NCI-H2227 treated with DMSO at 0.1 percent for 48 hours (cell line): ENCODE measurements at regions not wholly inside any gene's neighbourhood (a gene's known extent, or its start where the extent isn't known, plus 50 kb on each side); places are given as distances from the start of the nearest gene placed in this dataset.
"Not testable (repeated sequence)": the region's sequence is repeated elsewhere in the genome, so short reads cannot be mapped to it uniquely, and the experiment has no call there.

Source experiments
- DNase-seq: peaks from one replicate; lab custom pipeline; 2025; lab: John Stamatoyannopoulos, UW

GRCh38 chr11:134727636-134728035 lies 315.6 kb upstream of the B3GAT1 start:
- no peak for DNase-seq

GRCh38 chr11:134727204-134727603 lies 315.2 kb upstream of the B3GAT1 start:
- no peak for DNase-seq

- no peak for DNase-seq
Measured at GRCh38 chr11:134725716-134726639, 313.9 kb upstream of the B3GAT1 start.

GRCh38 chr11:134725211-134725610 lies 313.2 kb upstream of the B3GAT1 start:
- DNase-seq = no peak

GRCh38 chr11:134724779-134725140 lies 312.7 kb upstream of the B3GAT1 start:
- DNase-seq = no peak

- DNase-seq = no peak
Measured at GRCh38 chr11:134724106-134724778, 312.2 kb upstream of the B3GAT1 start.

DNA sequence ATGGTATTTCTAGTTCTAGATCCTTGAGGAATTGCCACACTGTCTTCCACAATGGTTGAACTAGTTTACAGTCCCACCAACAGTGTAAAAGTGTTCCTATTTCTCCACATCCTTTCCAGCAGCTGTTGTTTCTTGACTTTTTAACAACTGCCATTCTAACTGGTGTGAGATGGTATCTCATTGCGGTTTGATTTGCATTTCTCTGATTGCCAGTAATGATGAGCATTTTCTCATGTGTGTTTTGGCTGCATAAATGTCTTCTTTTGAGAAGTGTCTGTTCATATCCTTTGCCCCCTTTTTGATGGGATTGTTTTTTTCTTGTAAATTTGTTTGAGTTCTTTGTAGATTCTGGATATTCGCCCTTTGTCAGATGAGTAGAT lies 308.6 kb upstream of the B3GAT1 start:
- not testable (repeated sequence) for DNase-seq

- DNase-seq = not testable (repeated sequence)
Measured at GRCh38 chr11:134719940-134720690, 308.1 kb upstream of the B3GAT1 start.

DNA sequence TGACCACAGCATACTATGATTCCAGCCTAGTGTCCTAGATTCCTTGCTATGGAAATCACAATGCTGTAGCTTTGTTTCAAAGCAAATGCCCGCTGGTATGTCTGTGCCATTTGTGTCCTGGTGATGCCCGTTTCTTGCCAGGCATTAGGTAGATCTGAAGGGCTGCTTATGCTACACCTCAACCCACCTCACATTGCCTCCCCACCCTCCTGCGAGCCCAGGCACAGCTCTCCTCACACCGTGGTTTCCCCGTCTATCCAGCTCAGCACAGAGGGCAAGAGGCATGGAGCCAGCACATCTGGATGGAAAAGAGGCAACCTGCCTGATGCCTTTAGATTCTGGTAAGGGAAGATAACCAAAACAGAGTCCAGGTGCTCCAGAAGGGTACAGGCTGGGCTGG lies 307.4 kb upstream of the B3GAT1 start:
- DNase-seq = no peak

GRCh38 chr11:134716582-134716981 lies 304.5 kb upstream of the B3GAT1 start:
- no peak for DNase-seq

GRCh38 chr11:134714021-134714656 lies 302.1 kb upstream of the B3GAT1 start:
- DNase-seq = no peak

GRCh38 chr11:134712228-134713145 lies 300.4 kb upstream of the B3GAT1 start:
- DNase-seq = no peak

DNA sequence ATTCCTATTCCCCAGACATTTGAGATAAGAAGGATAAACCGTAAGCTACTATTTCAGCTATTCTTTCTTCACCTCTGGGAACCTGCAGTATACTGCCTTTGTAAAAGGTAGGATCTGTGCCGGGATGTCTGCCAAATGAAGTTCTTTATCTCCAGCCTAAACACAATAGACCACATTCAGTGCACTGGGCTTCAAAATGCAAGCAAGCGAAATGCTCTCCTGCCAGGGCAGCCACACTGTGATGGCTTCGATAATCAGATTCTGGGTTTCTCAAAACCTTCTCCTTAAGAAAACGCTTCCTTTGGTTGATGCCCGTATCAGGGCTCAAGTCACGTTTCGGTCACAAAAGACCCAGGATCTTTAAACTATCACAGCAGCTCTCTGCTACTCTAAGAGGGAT lies 299.5 kb upstream of the B3GAT1 start:
- DNase-seq = no peak

- no peak for DNase-seq
Measured at GRCh38 chr11:134710861-134711407, 298.9 kb upstream of the B3GAT1 start.

DNA sequence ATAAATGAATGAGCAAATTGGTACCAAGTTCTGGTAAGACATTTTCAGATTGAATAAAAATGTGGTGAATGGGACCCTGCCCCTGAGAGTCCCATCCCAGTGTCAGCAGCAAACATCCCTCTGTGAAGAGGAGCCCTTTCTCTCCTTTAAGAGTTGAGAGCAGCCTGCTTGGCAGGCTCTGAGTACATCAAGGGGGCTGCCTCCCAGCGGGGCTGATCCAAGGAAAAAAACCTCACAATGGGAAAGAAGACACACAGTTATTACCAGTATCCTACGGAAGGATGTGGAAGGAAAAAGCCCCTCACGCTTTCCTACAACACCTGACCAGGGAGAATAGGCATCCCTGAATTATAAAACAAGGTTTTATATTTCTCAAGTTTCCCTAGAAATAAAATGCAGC lies 293.8 kb upstream of the B3GAT1 start:
- DNase-seq = no peak

- no peak for DNase-seq
Measured at GRCh38 chr11:134702827-134703226, 290.8 kb upstream of the B3GAT1 start.

DNA sequence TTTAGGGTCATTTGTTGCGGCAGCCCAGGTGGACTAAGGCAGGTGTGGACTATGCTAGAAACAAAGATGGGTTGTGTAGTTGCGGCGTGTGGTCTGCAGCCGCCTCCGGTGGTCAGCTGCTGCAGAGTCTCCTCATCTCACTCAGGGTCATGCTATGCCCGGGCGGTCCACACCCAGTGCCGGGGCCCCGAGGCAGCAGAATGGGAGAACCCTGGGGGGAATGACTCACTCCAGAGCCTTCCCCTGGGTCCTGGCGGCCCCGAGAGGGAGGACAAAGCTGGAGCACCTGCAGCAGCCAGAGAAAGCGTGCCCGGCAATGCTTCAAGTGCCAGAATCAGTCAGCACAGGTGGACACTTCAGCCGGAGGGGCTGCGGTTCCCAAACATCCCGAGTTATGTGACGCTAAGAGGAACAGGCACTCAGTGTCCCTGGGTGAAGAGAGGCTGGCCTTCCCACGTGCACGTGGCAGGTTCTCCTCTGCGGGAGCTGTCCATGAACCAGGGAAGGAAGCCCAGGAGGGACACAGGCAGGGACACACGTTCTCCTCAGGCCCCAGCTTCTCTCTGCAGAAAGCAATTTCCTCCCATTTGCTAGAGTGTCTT lies 289.6 kb upstream of the B3GAT1 start:
- DNase-seq = no peak

DNA sequence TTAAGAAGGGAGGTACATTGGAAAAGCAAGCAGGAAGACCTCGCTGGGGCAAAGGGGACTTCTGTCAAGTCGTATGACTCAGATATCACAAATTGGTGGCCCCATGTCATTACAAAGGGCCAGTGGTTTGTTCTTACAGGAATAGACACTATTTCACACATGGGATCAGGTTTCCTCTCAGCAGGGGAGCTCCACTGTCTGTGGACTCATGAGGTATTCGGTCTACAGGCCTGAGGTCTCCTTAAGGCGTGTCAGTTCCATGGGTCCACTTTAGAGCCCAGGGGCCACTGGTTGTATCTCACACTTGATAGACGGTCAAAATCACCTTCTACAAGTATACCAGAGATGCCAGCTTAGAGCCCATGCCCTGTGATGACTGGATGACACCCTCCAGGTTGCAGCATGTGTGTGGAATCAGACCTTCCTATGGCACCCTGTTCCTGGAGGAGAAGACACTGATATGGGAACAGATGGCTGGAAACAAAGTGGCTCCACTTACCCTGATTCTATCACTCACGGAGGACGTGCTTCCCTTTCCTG lies 288.1 kb upstream of the B3GAT1 start:
- DNase-seq = no peak

GRCh38 chr11:134696455-134696854 lies 284.4 kb upstream of the B3GAT1 start:
- no peak for DNase-seq

GRCh38 chr11:134691985-134692384 lies 279.9 kb upstream of the B3GAT1 start:
- no peak for DNase-seq
